HCT116 (cell line): ENCODE measurements at regions not wholly inside any gene's neighbourhood (a gene's known extent, or its start where the extent isn't known, plus 50 kb on each side); places are given as distances from the start of the nearest gene placed in this dataset.
"Not testable (repeated sequence)": the region's sequence is repeated elsewhere in the genome, so short reads cannot be mapped to it uniquely, and the experiment has no call there.

ENCODE experiments used
- ATAC-seq: fragments of 200-7000 bp; cut with Tn5 transposase; 2 replicates; pipeline ENCODE4 v1.9.1; 2020; ENCODE audit warnings: mild to moderate bottlenecking, moderate library complexity
- BruUV-seq: library from RNA; stranded (reverse); fragments of 400-500 nt; replicated peaks from 2 replicates; lab custom pipeline; 2021; lab: Mats Ljungman, UMichigan
- CTCF ChIA-PET: fragments of 300-600 bp; sonication (Branson Sonifier 250); formaldehyde crosslinking; loops from one replicate; lab custom pipeline; 2021; ENCODE audit warnings: antibody characterized with exemption; lab: Charles Lee
- POLR2A ChIA-PET: fragments of 300-600, 350-600 bp; sonication (Branson Sonifier 250); formaldehyde crosslinking; loops from one replicate; lab custom pipeline; 2021; ENCODE audit warnings: antibody characterized with exemption; lab: Charles Lee
- RAD21 ChIA-PET, 2 experiments: fragments of 300-600 bp; sonication (Branson Sonifier 250); formaldehyde crosslinking; loops; one replicate each; lab custom pipeline; 2023; ENCODE audit warnings: low total read pairs in 2 of 2; ENCODE audit not compliant: uncharacterized antibody in 2 of 2, unreplicated experiment in 2 of 2, low non-redundant PET in 1 of 2; lab: Charles Lee
- DNase-seq: peaks from one replicate; pipeline ENCODE4 v3.0.0-alpha.2; 2010; ENCODE audit warnings: low read depth, low spot score
- H2AFZ ChIP-seq: fragments of 200-600 bp; shearing (Covaris generic), sonication (generic); 2 replicates; pipeline ENCODE4 v1.6.1; 2017; ENCODE audit warnings: low read depth, mixed run types, mixed read lengths, antibody characterized with exemption, low read length; ENCODE audit not compliant: poor library complexity, severe bottlenecking
- H3K27ac ChIP-seq: 2 replicates; pipeline ENCODE4 v1.5.1; 2012; ENCODE audit warnings: low read depth, low read length
- H3K27me3 ChIP-seq: fragments of 200-600 bp; sonication (generic); 2 replicates; pipeline ENCODE4 v1.6.1; 2016; ENCODE audit warnings: mixed run types, low read length, mixed read lengths; ENCODE audit not compliant: insufficient read depth
- H3K36me3 ChIP-seq, 2 experiments: fragments of 200-500 bp in 1 of 2; fragments of 200-600 bp in 1 of 2; sonication (Bioruptor generic) in 1 of 2; sonication (generic) in 1 of 2; 2 replicates each; pipeline versions ENCODE4 v1.5.1 to v1.6.1; 2014 to 2016; ENCODE audit warnings: low read length in 2 of 2, inconsistent platforms in 1 of 2, mixed read lengths in 1 of 2, mixed run types in 1 of 2; ENCODE audit not compliant: insufficient read depth in 2 of 2, control insufficient read depth in 1 of 2
- H3K4me1 ChIP-seq, 2 experiments: fragments of 200-600 bp in 1 of 2; sonication (generic) in 1 of 2; 2 replicates each; pipeline versions ENCODE4 v1.5.1 to v1.6.1; 2012 to 2017; ENCODE audit warnings: low read length in 2 of 2, inconsistent platforms in 1 of 2, mild to moderate bottlenecking in 1 of 2, mixed read lengths in 1 of 2, mixed run types in 1 of 2, moderate library complexity in 1 of 2; ENCODE audit not compliant: insufficient read depth in 2 of 2, control insufficient read depth in 1 of 2
- H3K4me2 ChIP-seq: fragments of 200-600 bp; sonication (generic); 2 replicates; pipeline ENCODE4 v1.6.1; 2017; ENCODE audit warnings: mixed run types, low read length, mixed read lengths
- H3K4me3 ChIP-seq, 2 experiments: fragments of 200-600 bp in 1 of 2; sonication (generic) in 1 of 2; replicated peaks in 1 of 2; 2 replicates each; pipeline ENCODE4 v1.5.1; 2011 to 2016; ENCODE audit warnings: low read length in 2 of 2, control low read depth in 1 of 2, low read depth in 1 of 2, mild to moderate bottlenecking in 1 of 2, mixed read lengths in 1 of 2, mixed run types in 1 of 2
- H3K79me2 ChIP-seq: fragments of 200-600 bp; sonication (generic); 2 replicates; pipeline ENCODE4 v1.6.1; 2017; ENCODE audit warnings: mild to moderate bottlenecking, mixed run types, low read length, moderate library complexity, mixed read lengths; ENCODE audit not compliant: insufficient read depth
- H3K9ac ChIP-seq: fragments of 200-600 bp; sonication (generic); 2 replicates; pipeline ENCODE4 v1.6.1; 2016; ENCODE audit warnings: low read length, mixed read lengths
- H3K9me2 ChIP-seq: fragments of 200-600 bp; sonication (generic), shearing (Covaris generic); 2 replicates; pipeline ENCODE4 v1.6.1; 2017; ENCODE audit warnings: mixed run types, mild to moderate bottlenecking, moderate library complexity; ENCODE audit not compliant: insufficient read depth
- H3K9me3 ChIP-seq, 2 experiments: fragments of 200-500 bp in 1 of 2; fragments of 200-600 bp in 1 of 2; sonication (Bioruptor generic) in 1 of 2; sonication (generic) in 1 of 2; 2 replicates each; pipeline ENCODE4 v1.6.1; 2014 to 2017; ENCODE audit warnings: low read length in 2 of 2, mixed read lengths in 2 of 2, inconsistent platforms in 1 of 2, low read depth in 1 of 2, mild to moderate bottlenecking in 1 of 2, mixed run types in 1 of 2, moderate library complexity in 1 of 2; ENCODE audit not compliant: control insufficient read depth in 1 of 2, insufficient read depth in 1 of 2
- H4K20me1 ChIP-seq: fragments of 200-600 bp; sonication (generic), shearing (Covaris generic); 2 replicates; pipeline ENCODE4 v1.6.1; 2017; ENCODE audit warnings: mixed run types, mild to moderate bottlenecking, moderate library complexity; ENCODE audit not compliant: insufficient read depth
- ATF3 ChIP-seq: IDR thresholded peaks from 2 replicates; pipeline ENCODE4 v1.6.1; 2012
- CBX3 ChIP-seq: IDR thresholded peaks from 2 replicates; pipeline ENCODE4 v1.6.1; 2012; ENCODE audit warnings: low read depth
- CEBPB ChIP-seq: IDR thresholded peaks from 2 replicates; pipeline ENCODE4 v1.6.1; 2012; ENCODE audit warnings: low read depth
- EGR1 ChIP-seq: IDR thresholded peaks from 2 replicates; pipeline ENCODE4 v1.6.1; 2012; ENCODE audit warnings: low read depth
- EZH2 ChIP-seq: fragments of 200-600 bp; sonication (generic); IDR thresholded peaks from 2 replicates; pipeline ENCODE4 v1.6.1; 2017; ENCODE audit warnings: antibody characterized with exemption, mixed run types
- FOSL1 ChIP-seq: IDR thresholded peaks from 2 replicates; pipeline ENCODE4 v1.6.1; 2012; ENCODE audit warnings: low read depth
- JUND ChIP-seq: IDR thresholded peaks from 2 replicates; pipeline ENCODE4 v1.6.1; 2012
- MAX ChIP-seq: IDR thresholded peaks from 2 replicates; pipeline ENCODE4 v1.6.1; 2012
- POLR2A ChIP-seq: IDR thresholded peaks from 2 replicates; pipeline ENCODE4 v1.7.0; 2011; ENCODE audit warnings: borderline replicate concordance; ENCODE audit not compliant: insufficient read depth, insufficient read length; ENCODE audit errors: extremely low read depth
- POLR2AphosphoS5 ChIP-seq: IDR thresholded peaks from 2 replicates; pipeline ENCODE4 v1.6.1; 2011; ENCODE audit warnings: mild to moderate bottlenecking, low read depth, low read length, moderate library complexity
- RAD21 ChIP-seq: IDR thresholded peaks from 2 replicates; pipeline ENCODE4 v1.6.1; 2012; ENCODE audit warnings: low read depth, mild to moderate bottlenecking
- REST ChIP-seq: IDR thresholded peaks from 2 replicates; pipeline ENCODE4 v1.6.1; 2012; ENCODE audit warnings: low read depth
- SRF ChIP-seq: IDR thresholded peaks from 2 replicates; pipeline ENCODE4 v1.6.1; 2012; ENCODE audit warnings: low read depth
- TCF7L2 ChIP-seq: IDR thresholded peaks from 2 replicates; pipeline ENCODE4 v1.7.0; 2011; ENCODE audit warnings: borderline replicate concordance, inconsistent platforms; ENCODE audit not compliant: insufficient read depth, insufficient read length; ENCODE audit errors: extremely low read depth
- ZBTB33 ChIP-seq: IDR thresholded peaks from 2 replicates; pipeline ENCODE4 v1.6.1; 2011; ENCODE audit warnings: mild to moderate bottlenecking, low read length, moderate library complexity; ENCODE audit not compliant: insufficient replicate concordance; ENCODE audit errors: extremely low read depth
- ZFX ChIP-seq: fragments of 450-650 bp; IDR thresholded peaks from 2 replicates; pipeline ENCODE4 v1.6.1; 2017
- ZNF274 ChIP-seq: fragments of 200-500 bp; sonication (Bioruptor generic); IDR thresholded peaks from 2 replicates; pipeline ENCODE4 v1.6.1; 2014; ENCODE audit warnings: mild to moderate bottlenecking, low read depth, low read length, inconsistent platforms
- intact Hi-C: fragments of 100-400 bp; cut with micrococcal nuclease; formaldehyde crosslinking; loops from 2 replicates; pipeline ENCODE4 v1.10.0; 2022

- ChIA-PET POLR2A (no interaction called here), RAD21 (no interaction called here), CTCF (no interaction called here)
- intact Hi-C loops, result no loop called here
- no peak for ATAC-seq
- no peaks in the 10 kb centered on the region for H4K20me1 ChIP-seq
- BruUV-seq, result no TSS peak
- H2AFZ ChIP-seq, result no peak overlapping the region
- H3K9me2 ChIP-seq, result no peaks in the 10 kb centered on the region
- H3K4me1 ChIP-seq, result peaks cover 0 to 16% of the 10 kb centered on the region in 2 experiments; a peak in 2 of 4 replicates
- no peak overlapping the region for H3K9ac ChIP-seq
- H3K79me2 ChIP-seq, result no peaks in the 10 kb centered on the region
- H3K27ac ChIP-seq, result no peak overlapping the region
- no peak for DNase-seq
- no peak overlapping the region for H3K4me3 ChIP-seq
- H3K4me2 ChIP-seq, result no peak overlapping the region
- no peaks in the 10 kb centered on the region for H3K9me3 ChIP-seq
- no peaks in the 10 kb centered on the region for H3K36me3 ChIP-seq
- TF ChIP-seq POLR2AphosphoS5 (no peak), ZFX (no peak), CBX3 (no peak), SRF (no peak), EZH2 (no peak), REST (no peak), MAX (no peak), POLR2A (no peak), ZBTB33 (no peak), EGR1 (no peak), ZNF274 (no peak), CEBPB (no peak), RAD21 (no peak), ATF3 (no peak), TCF7L2 (no peak), FOSL1 (no peak), JUND (no peak)
- TF ChIP-seq, all 23 proteins: peak for 0
- H3K27me3 ChIP-seq, result no peaks in the 10 kb centered on the region
Observed at GRCh38 chr4:26242451-26242850, 78.4 kb upstream of the RBPJ start.

- H4K20me1 ChIP-seq, H3K9ac ChIP-seq, RAD21 ChIA-PET, H3K27ac ChIP-seq, H3K9me3 ChIP-seq, H3K36me3 ChIP-seq, CTCF ChIA-PET, POLR2A ChIA-PET, DNase-seq, H3K9me2 ChIP-seq, BruUV-seq, H3K79me2 ChIP-seq, intact Hi-C loops, H3K4me3 ChIP-seq, H2AFZ ChIP-seq, H3K27me3 ChIP-seq, ATAC-seq, H3K4me1 ChIP-seq, H3K4me2 ChIP-seq: not testable (repeated sequence)
Observed at GRCh38 chr4:26244138-26244537, 76.7 kb upstream of the RBPJ start.
